PC-3 (cell line): ENCODE measurements at regions not wholly inside any gene's neighbourhood (a gene's known extent, or its start where the extent isn't known, plus 50 kb on each side); places are given as distances from the start of the nearest gene placed in this dataset.

ENCODE experiments used
- ATAC-seq: fragments of 200-7000 bp; cut with Tn5 transposase; 2 replicates; pipeline ENCODE4 v1.9.1; 2020; ENCODE audit warnings: mild to moderate bottlenecking, moderate library complexity
- BruUV-seq: library from RNA; stranded (reverse); fragments of 400-500 nt; replicated peaks from 2 replicates; lab custom pipeline; 2021; lab: Mats Ljungman, UMichigan
- CTCF ChIA-PET: fragments of 300-600 bp; sonication (Branson Sonifier 250); formaldehyde crosslinking; loops from one replicate; lab custom pipeline; 2022; ENCODE audit warnings: antibody characterized with exemption; lab: Charles Lee
- POLR2A ChIA-PET: fragments of 300-600 bp; sonication (Branson Sonifier 250); formaldehyde crosslinking; loops from one replicate; lab custom pipeline; 2022; ENCODE audit warnings: antibody characterized with exemption; ENCODE audit not compliant: unreplicated experiment; lab: Charles Lee
- DNase-seq: peaks from one replicate; pipeline ENCODE4 v3.0.0-alpha.2; 2015
- H2AFZ ChIP-seq: fragments of 300-600 bp; sonication (generic); 2 replicates; pipeline ENCODE4 v1.6.0; 2016; ENCODE audit warnings: antibody characterized with exemption, low read length
- H3F3A ChIP-seq: fragments of 300-600 bp; sonication (generic); one replicate; pipeline ENCODE4 v1.6.0; 2017; ENCODE audit warnings: antibody characterized with exemption, low read length, control low read depth, mild to moderate bottlenecking; ENCODE audit not compliant: unreplicated experiment
- H3K27ac ChIP-seq: fragments of 300-600 bp; sonication (generic); 2 replicates; pipeline ENCODE4 v1.5.1; 2016; ENCODE audit warnings: mild to moderate bottlenecking, low read length
- H3K27me3 ChIP-seq: fragments of 300-600 bp; sonication (generic); 2 replicates; pipeline ENCODE4 v1.6.1; 2016; ENCODE audit warnings: low read length, mixed read lengths
- H3K36me3 ChIP-seq: fragments of 300-600 bp; sonication (generic); 2 replicates; pipeline ENCODE4 v1.6.1; 2016; ENCODE audit warnings: low read depth, mixed run types, low read length, mixed read lengths
- H3K4me1 ChIP-seq: fragments of 300-600 bp; sonication (generic); 2 replicates; pipeline ENCODE4 v1.5.1; 2016; ENCODE audit warnings: low read length; ENCODE audit not compliant: insufficient read depth
- H3K4me2 ChIP-seq: fragments of 300-600 bp; sonication (generic); 2 replicates; pipeline ENCODE4 v1.6.0; 2016; ENCODE audit warnings: low read length
- H3K4me3 ChIP-seq: fragments of 300-600 bp; sonication (generic); 2 replicates; pipeline ENCODE4 v1.5.1; 2016; ENCODE audit warnings: mild to moderate bottlenecking, low read length, mixed read lengths
- H3K79me2 ChIP-seq: fragments of 300-600 bp; sonication (generic); 2 replicates; pipeline ENCODE4 v1.6.1; 2017; ENCODE audit warnings: low read length, mixed read lengths
- H3K9ac ChIP-seq: fragments of 300-600 bp; sonication (generic); 2 replicates; pipeline ENCODE4 v1.6.0; 2016; ENCODE audit warnings: mild to moderate bottlenecking, low read length
- H3K9me2 ChIP-seq: fragments of 300-600 bp; sonication (generic); replicated peaks from 2 replicates; pipeline ENCODE4 v1.6.1; 2016; ENCODE audit warnings: mixed run types, low read length, mixed read lengths
- H3K9me3 ChIP-seq: fragments of 300-600 bp; sonication (generic); 2 replicates; pipeline ENCODE4 v1.6.1; 2016; ENCODE audit warnings: low read length, mixed read lengths
- H4K20me1 ChIP-seq: fragments of 300-600 bp; sonication (generic); 2 replicates; pipeline ENCODE4 v1.6.1; 2016; ENCODE audit warnings: low read length, mixed read lengths
- CTCF ChIP-seq: fragments of 300-600 bp; sonication (generic); conservative IDR thresholded peaks from 2 replicates; pipeline ENCODE4 v1.5.1; 2017; ENCODE audit warnings: antibody characterized with exemption, low read depth, mild to moderate bottlenecking, low read length
- EZH2 ChIP-seq: fragments of 300-600 bp; sonication (generic); IDR thresholded peaks from one replicate; pipeline ENCODE4 v1.6.1; 2017; ENCODE audit warnings: antibody characterized with exemption, mild to moderate bottlenecking, low read length; ENCODE audit not compliant: unreplicated experiment
- EZH2phosphoT487 ChIP-seq: fragments of 300-600 bp; sonication (generic); IDR thresholded peaks from 2 replicates; pipeline ENCODE4 v1.6.1; 2018; ENCODE audit warnings: mild to moderate bottlenecking, antibody characterized with exemption, low read length, borderline replicate concordance
- intact Hi-C: fragments of 100-400 bp; cut with micrococcal nuclease; formaldehyde crosslinking; loops from 2 replicates; pipeline ENCODE4 v1.9.0; 2023

DNA sequence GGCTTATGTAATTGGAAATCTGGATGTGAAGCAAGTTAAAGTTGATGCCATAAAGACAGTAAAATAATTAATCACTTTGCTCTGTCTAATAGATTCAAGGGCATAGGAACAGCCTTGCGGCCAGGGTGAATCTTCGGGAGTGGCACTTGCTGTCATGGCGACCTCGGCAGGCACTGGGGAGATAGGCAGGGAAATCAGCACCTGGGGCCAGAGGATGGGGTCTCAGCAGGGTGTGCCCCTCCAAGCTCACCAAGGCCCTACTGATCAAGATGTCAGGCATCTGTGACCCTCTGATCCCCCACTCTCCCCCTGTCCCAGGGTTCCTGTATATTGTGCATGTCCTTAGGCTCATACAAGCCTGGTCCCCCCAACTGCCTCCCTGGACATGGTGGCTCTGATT, 187.3 kb downstream of the MELK start:
- no peaks in the 10 kb centered on the region for H4K20me1 ChIP-seq

GRCh38 chr9:36760667-36761420, 188.1 kb downstream of the MELK start:
- CTCF ChIA-PET: no interaction called here
- Histone ChIP-seq H3K9me2 (no peaks in the 10 kb centered on the region), H3F3A (no peaks in the 10 kb centered on the region), H4K20me1 (no peaks in the 10 kb centered on the region), H3K9me3 (no peaks in the 10 kb centered on the region), H3K4me2 (no peak overlapping the region), H3K36me3 (no peaks in the 10 kb centered on the region), H2AFZ (no peak overlapping the region), H3K9ac (no peak overlapping the region), H3K4me1 (no peaks in the 10 kb centered on the region), H3K79me2 (no peaks in the 10 kb centered on the region), H3K27ac (no peak overlapping the region), H3K27me3 (peaks cover 7% of the 10 kb centered on the region), H3K4me3 (no peak overlapping the region)
- TF ChIP-seq EZH2phosphoT487 (no peak), CTCF (no peak), EZH2 (no peak)
- DNase-seq (no peak), ATAC-seq (no peak)
- BruUV-seq: no TSS peak
- POLR2A ChIA-PET: no interaction called here
- intact Hi-C loops: no loop called here

More for the DNA sequence above, 187.3 kb downstream of the MELK start:
- no peak overlapping the region for H3K4me2 ChIP-seq
- ChIA-PET POLR2A (no interaction called here), CTCF (no interaction called here)
- peaks cover 12% of the 10 kb centered on the region for H3K27me3 ChIP-seq
- no peak for DNase-seq
- H3K9me2 ChIP-seq: no peaks in the 10 kb centered on the region
- H3K79me2 ChIP-seq: no peaks in the 10 kb centered on the region
- no peak overlapping the region for H3K4me3 ChIP-seq
- H3F3A ChIP-seq: no peaks in the 10 kb centered on the region
- no peaks in the 10 kb centered on the region for H3K9me3 ChIP-seq
- no peak overlapping the region for H3K9ac ChIP-seq
- BruUV-seq: no TSS peak
- ATAC-seq: no peak
- H2AFZ ChIP-seq: no peak overlapping the region
- H3K4me1 ChIP-seq: no peaks in the 10 kb centered on the region
- TF ChIP-seq CTCF: no peak
- TF ChIP-seq EZH2: no peak
- no peak for TF ChIP-seq EZH2phosphoT487
- no peak overlapping the region for H3K27ac ChIP-seq
- intact Hi-C loops: no loop called here
- no peaks in the 10 kb centered on the region for H3K36me3 ChIP-seq

GRCh38 chr9:36762958-36763357, 190.3 kb downstream of the MELK start:
- Histone ChIP-seq H3K4me3 (no peak overlapping the region), H2AFZ (no peak overlapping the region), H4K20me1 (no peaks in the 10 kb centered on the region), H3K4me1 (no peaks in the 10 kb centered on the region), H3K9me2 (no peaks in the 10 kb centered on the region), H3K27me3 (peaks cover 7% of the 10 kb centered on the region; the same call in 1 of the 2 replicates), H3K9ac (no peak overlapping the region), H3F3A (no peaks in the 10 kb centered on the region), H3K9me3 (no peaks in the 10 kb centered on the region), H3K27ac (no peak overlapping the region), H3K79me2 (no peaks in the 10 kb centered on the region), H3K36me3 (no peaks in the 10 kb centered on the region), H3K4me2 (no peak overlapping the region)
- intact Hi-C loops: no loop called here
- POLR2A ChIA-PET: no interaction called here
- CTCF ChIA-PET: no interaction called here
- ATAC-seq (no peak), DNase-seq (no peak)
- BruUV-seq: no TSS peak
- TF ChIP-seq EZH2phosphoT487 (no peak), CTCF (no peak), EZH2 (no peak)
